ENCODE measurements at regions not wholly inside any gene's neighbourhood (a gene's known extent, or its start where the extent isn't known, plus 50 kb on each side); places are given as distances from the start of the nearest gene placed in this dataset.

GRCh38 chr2:88811233-88811632 lies 119.8 kb downstream of the RPIA start:
- no peak for TF ChIP-seq CTCF (IDR thresholded peaks at IDR 0.05; ENCODE audit: insufficient read depth, low read depth, low read length, missing control alignments)
- DNase-seq (ENCODE audit: low read depth): no peak

GRCh38 chr2:88811681-88812080 lies 120.2 kb downstream of the RPIA start:
- no peak for TF ChIP-seq CTCF (IDR thresholded peaks at IDR 0.05; ENCODE audit: insufficient read depth, low read depth, low read length, missing control alignments)
- no peak for DNase-seq (ENCODE audit: low read depth)
- no peak overlapping the region for H3K4me3 ChIP-seq (ENCODE audit: low read length)

More at GRCh38 chr2:88811233-88811632, 119.8 kb downstream of the RPIA start:
- no peak overlapping the region for H3K4me3 ChIP-seq (ENCODE audit: low read length)

GRCh38 chr2:88813612-88814011 lies 122.1 kb downstream of the RPIA start:
- H3K4me3 ChIP-seq (ENCODE audit: low read length): no peak overlapping the region
- peak; percentile 23 for TF ChIP-seq CTCF (IDR thresholded peaks at IDR 0.05; ENCODE audit: insufficient read depth, low read depth, low read length, missing control alignments)
- DNase-seq (ENCODE audit: low read depth): peak; percentile 36

- no peak overlapping the region for H3K4me3 ChIP-seq (ENCODE audit: low read length)
- TF ChIP-seq CTCF (IDR thresholded peaks at IDR 0.05; ENCODE audit: insufficient read depth, low read depth, low read length, missing control alignments): no peak
- no peak for DNase-seq (ENCODE audit: low read depth)
These were observed 123.8 kb downstream of the RPIA start for GRCh38 chr2:88815282-88815681.

- H3K4me3 ChIP-seq (ENCODE audit: low read length): no peak overlapping the region
- no peak for TF ChIP-seq CTCF (IDR thresholded peaks at IDR 0.05; ENCODE audit: insufficient read depth, low read depth, low read length, missing control alignments)
- no peak for DNase-seq (ENCODE audit: low read depth)
These were observed 124.2 kb downstream of the RPIA start for GRCh38 chr2:88815697-88816096.

GRCh38 chr2:88818381-88818780 lies 126.9 kb downstream of the RPIA start:
- no peak overlapping the region for H3K4me3 ChIP-seq (ENCODE audit: low read length)
- peak; percentile 67 for DNase-seq (ENCODE audit: low read depth)
- TF ChIP-seq CTCF (IDR thresholded peaks at IDR 0.05; ENCODE audit: insufficient read depth, low read depth, low read length, missing control alignments): no peak

GRCh38 chr2:88824951-88825350 lies 133.5 kb downstream of the RPIA start:
- H3K4me3 ChIP-seq (ENCODE audit: low read length): no peak overlapping the region
- DNase-seq (ENCODE audit: low read depth): peak; percentile 83
- TF ChIP-seq CTCF (IDR thresholded peaks at IDR 0.05; ENCODE audit: insufficient read depth, low read depth, low read length, missing control alignments): no peak
